Ovary (tissue), 7 donors: ENCODE measurements at regions not wholly inside any gene's neighbourhood (a gene's known extent, or its start where the extent isn't known, plus 50 kb on each side); places are given as distances from the start of the nearest gene placed in this dataset. TPM values are rescaled to one million over a fixed set of nuclear protein-coding genes. Genes with fewer than 3 reads are reported as not detected.

Experiments used
- DNase-seq, 5 donors: peaks; one replicate each; pipeline ENCODE4 v3.0.0-alpha.2; 2019 to 2020
- H3K27ac ChIP-seq, 2 donors: fragments of 200-600 bp; one replicate each; pipeline versions ENCODE4 v1.5.1 to v1.8.0; 2019 to 2022
- H3K27me3 ChIP-seq: fragments of 200-600 bp; one replicate; pipeline ENCODE4 v1.8.0; 2022
- H3K36me3 ChIP-seq: fragments of 200-600 bp; sonication (generic); one replicate; pipeline ENCODE4 v1.5.1; 2019
- H3K4me1 ChIP-seq: one replicate; pipeline ENCODE4 v1.8.1; 2013; ENCODE audit warnings: mild to moderate bottlenecking, moderate library complexity; ENCODE audit not compliant: insufficient read depth
- H3K4me3 ChIP-seq: fragments of 200-600 bp; sonication (generic); one replicate; pipeline ENCODE4 v1.5.1; 2017
- H3K9me3 ChIP-seq, 2 donors: fragments of 200-600 bp in 1 of 2; sonication (generic) in 1 of 2; one replicate each; pipeline versions ENCODE4 v1.5.1 to v1.8.1; 2013 to 2019; ENCODE audit warnings: mild to moderate bottlenecking in 1 of 2, moderate library complexity in 1 of 2
- CTCF ChIP-seq, 3 donors: fragments of 450-650 bp in 2 of 3; fragments of 200-600 bp in 1 of 3; IDR thresholded peaks; one replicate each; pipeline versions ENCODE4 v1.5.1 to v1.8.0; 2016 to 2022; ENCODE audit warnings: antibody characterized with exemption in 3 of 3, mild to moderate bottlenecking in 1 of 3
- EP300 ChIP-seq: sonication (generic); formaldehyde crosslinking; IDR thresholded peaks from one replicate; pipeline ENCODE4 v1.6.1; 2017; ENCODE audit warnings: antibody characterized with exemption
- POLR2A ChIP-seq: fragments of 450-650 bp; IDR thresholded peaks from one replicate; pipeline ENCODE4 v1.6.1; 2017; ENCODE audit warnings: antibody characterized with exemption, mild to moderate bottlenecking, moderate library complexity
- WGBS, 3 donors: extraction: QIAGEN DNeasy Blood & Tissue Kit in 1 of 3; methylation state at CpG; one replicate each; pipeline versions ENCODE4 v1.1.5 to v1.1.7; 2013 to 2017; 5-methylcytosine and 5-hydroxymethylcytosine counted together
- intact Hi-C, 4 donors: fragments of 100-400 bp; cut with DNase I; formaldehyde crosslinking; loops; one replicate each; pipeline versions ENCODE4 v1.11.0 to v1.15.1; 2022 to 2023
- small RNA-seq: library from RNA; depleted of rRNA; stranded (forward); fragments of <200 nt; gene quantifications from one replicate; pipeline ENCODE3, GENCODE V24; 2016
- donor health status: DM: no; HTN: no; CAD: no; lungs with moderate emphysema.
- donor health status: DM: no; HTN: no; CAD: no.
- donor health status: Bipolar disorder and iron deficiency.
- donor health status: DM: no; HTN: no; CAD: no.
- donor health status: DM: yes; HTN: yes; CAD: no.

- TF ChIP-seq CTCF (IDR thresholded peaks at IDR 0.05): no peak
- no peak for TF ChIP-seq POLR2A
- TF ChIP-seq EP300: no peak
- Histone ChIP-seq H3K36me3 (no peaks in the 10 kb centered on the region), H3K4me1 (no peaks in the 10 kb centered on the region), H3K4me3 (no peak overlapping the region), H3K27me3 (no peaks in the 10 kb centered on the region), H3K27ac (no peak overlapping the region), H3K9me3 (no peaks in the 10 kb centered on the region)
- intact Hi-C loops: no loop called here
- no peak for DNase-seq
- 95 to 97% (median 96%) methylated on average over 6 of the region's 6 CpGs for WGBS, 3 donors
Measured at GRCh38 chr15:91793771-91794170, 59.7 kb upstream of the SLCO3A1 start.

GRCh38 chr15:91795235-91795634 is 58.3 kb upstream of the SLCO3A1 start:
- Histone ChIP-seq H3K36me3 (no peaks in the 10 kb centered on the region), H3K4me1 (no peaks in the 10 kb centered on the region), H3K4me3 (no peak overlapping the region), H3K27me3 (no peaks in the 10 kb centered on the region), H3K9me3 (no peaks in the 10 kb centered on the region), H3K27ac (no peak overlapping the region)
- no peak for DNase-seq
- intact Hi-C loops: no loop called here
- 63 to 72% (median 70%) methylated on average over 1 of the region's 1 CpG for WGBS, 3 donors
- TF ChIP-seq EP300 (no peak), POLR2A (no peak), CTCF (IDR thresholded peaks at IDR 0.05) (no peak)

- Histone ChIP-seq H3K36me3 (no peaks in the 10 kb centered on the region), H3K27ac (no peak overlapping the region), H3K27me3 (no peaks in the 10 kb centered on the region), H3K4me1 (no peaks in the 10 kb centered on the region), H3K4me3 (no peak overlapping the region), H3K9me3 (no peaks in the 10 kb centered on the region)
- no peak for DNase-seq
- TF ChIP-seq POLR2A: no peak
- no peak for TF ChIP-seq CTCF (IDR thresholded peaks at IDR 0.05)
- TF ChIP-seq EP300: no peak
- 76 to 81% (median 79%) methylated on average over 9 of the region's 9 CpGs for WGBS, 3 donors
- intact Hi-C loops: no loop called here
Measured at GRCh38 chr15:91801836-91802534, 51.5 kb upstream of the SLCO3A1 start.

- intact Hi-C loops: no loop called here
- no peaks in the 10 kb centered on the region for H3K9me3 ChIP-seq
- no peaks in the 10 kb centered on the region for H3K36me3 ChIP-seq
- WGBS, 3 donors: 70 to 81% (median 79%) methylated on average over 6 of the region's 6 CpGs
- no peak overlapping the region for H3K27ac ChIP-seq
- no peak overlapping the region for H3K4me3 ChIP-seq
- no peak for DNase-seq
- TF ChIP-seq CTCF (IDR thresholded peaks at IDR 0.05): no peak
- TF ChIP-seq POLR2A: no peak
- TF ChIP-seq EP300: no peak
- H3K4me1 ChIP-seq: no peaks in the 10 kb centered on the region
- no peaks in the 10 kb centered on the region for H3K27me3 ChIP-seq
Measured at GRCh38 chr15:91803260-91803659, 50.2 kb upstream of the SLCO3A1 start.

Small RNAs in the stretch of these regions (small RNA-seq; reads per million reads assigned to genes)
- not detected for gene AC107958.1
